ENCODE measurements at regions not wholly inside any gene's neighbourhood (a gene's known extent, or its start where the extent isn't known, plus 50 kb on each side); places are given as distances from the start of the nearest gene placed in this dataset.

- TF ChIP-seq CTCF (IDR thresholded peaks at IDR 0.05) (no peak), EHMT2 (IDR thresholded peaks at IDR 0.05; ENCODE audit: low read depth) (no peak)
Measured at GRCh38 chr15:46266661-46267060, 631.8 kb downstream of the SQOR start.

Measured in A549 (cell line).